ENCODE measurements at regions not wholly inside any gene's neighbourhood (a gene's known extent, or its start where the extent isn't known, plus 50 kb on each side); places are given as distances from the start of the nearest gene placed in this dataset.
"Not testable (repeated sequence)": the region's sequence is repeated elsewhere in the genome, so short reads cannot be mapped to it uniquely, and the experiment has no call there.

DNA sequence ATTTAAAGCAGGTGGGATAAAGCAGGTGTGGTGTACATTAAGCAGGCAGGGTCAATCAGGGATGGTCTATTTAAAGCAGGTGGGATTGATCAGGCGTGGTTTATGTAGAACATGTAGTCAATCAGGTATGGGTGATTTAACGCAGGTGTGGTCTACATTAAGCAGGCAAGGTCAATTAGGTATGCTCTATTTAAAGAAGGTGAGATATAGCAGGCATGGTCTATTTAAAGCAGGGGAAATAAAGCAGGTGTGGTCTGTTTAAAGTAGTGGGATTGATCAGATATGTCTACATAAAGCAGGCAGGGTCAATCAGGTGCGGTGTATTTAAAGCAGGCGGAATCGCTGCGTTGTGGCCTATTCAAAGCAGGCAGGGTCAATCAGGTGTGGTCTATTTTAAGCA is 88.6 kb upstream of the MXRA5 start:
- DNase-seq, result no peak

DNA sequence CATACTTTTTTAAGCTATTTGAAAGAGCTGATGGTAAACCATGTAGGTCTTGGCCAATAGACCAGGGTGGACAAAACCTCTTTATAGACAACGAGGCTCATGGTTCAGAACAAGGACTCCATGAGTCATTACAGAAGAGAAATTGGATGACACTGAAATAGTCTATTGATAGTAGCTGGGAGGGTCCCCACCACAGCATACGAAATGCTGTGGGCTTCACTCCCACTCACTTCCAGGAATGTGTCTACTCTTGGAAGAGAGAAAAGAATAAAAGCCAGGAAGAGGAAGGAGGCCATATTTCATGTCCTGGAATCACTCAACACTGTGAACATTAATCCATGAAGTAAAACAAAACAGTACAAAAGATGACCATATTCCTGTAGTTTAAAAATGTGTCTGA is 82.3 kb upstream of the MXRA5 start:
- DNase-seq, result no peak

GRCh38 chrX:3426552-3426951 is 80.1 kb upstream of the MXRA5 start:
- DNase-seq, result no peak

GRCh38 chrX:3425031-3425430 is 78.6 kb upstream of the MXRA5 start:
- no peak for DNase-seq

GRCh38 chrX:3420316-3420715 is 73.9 kb upstream of the MXRA5 start:
- DNase-seq, result no peak

DNA sequence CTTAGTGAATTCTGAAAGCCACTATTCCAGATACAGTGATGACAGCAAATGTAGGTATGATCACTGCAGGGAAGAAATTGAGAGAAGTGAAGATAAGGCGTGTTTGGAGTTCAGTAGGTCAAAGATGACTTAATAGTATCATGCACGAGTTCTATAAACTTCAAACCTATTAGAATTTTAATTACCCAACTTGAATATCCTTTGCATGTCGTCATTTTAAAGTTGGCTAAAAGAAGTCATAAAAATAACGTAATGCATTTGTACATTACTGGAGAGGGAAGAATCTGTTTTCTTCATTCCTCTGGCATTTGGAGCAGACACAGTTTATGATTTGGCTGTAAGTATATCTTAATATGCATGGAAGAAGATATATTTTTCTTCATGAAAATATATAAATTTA is 68.6 kb upstream of the MXRA5 start:
- DNase-seq, result no peak

GRCh38 chrX:3411626-3412025 is 65.2 kb upstream of the MXRA5 start:
- DNase-seq, result not testable (repeated sequence)

GRCh38 chrX:3409936-3410335 is 63.5 kb upstream of the MXRA5 start:
- not testable (repeated sequence) for DNase-seq

DNA sequence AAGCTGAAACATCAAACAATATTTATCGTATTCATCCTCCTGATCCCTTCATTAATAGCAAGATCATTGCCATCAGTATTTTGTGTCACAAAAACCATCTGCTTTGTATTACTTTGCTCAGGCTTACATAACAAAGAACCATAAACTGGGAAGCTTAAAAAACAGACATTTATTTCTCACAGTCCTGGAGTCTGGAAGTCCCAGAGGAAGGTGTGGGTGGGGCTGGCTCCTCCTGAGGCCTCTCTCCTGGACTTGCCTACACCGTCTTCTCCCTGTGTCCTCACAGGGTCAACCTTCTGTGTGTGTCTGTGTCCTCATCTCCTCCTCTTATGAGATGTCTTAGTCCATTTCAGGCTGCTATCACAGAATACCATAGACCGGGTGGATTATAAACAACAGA is 61.3 kb upstream of the MXRA5 start:
- DNase-seq, result no peak

GRCh38 chrX:3407121-3407520 is 60.7 kb upstream of the MXRA5 start:
- DNase-seq, result no peak

- no peak for DNase-seq
Observed at GRCh38 chrX:3403748-3404147, 57.3 kb upstream of the MXRA5 start.

Measured in SW 1271 (cell line).